Activated CD8-positive, alpha-beta memory T cell treated with anti-CD3 and anti-CD28 coated beads, Interleukin-2, amount 50 U/mL, for 24 hours (primary cell): ENCODE measurements at regions not wholly inside any gene's neighbourhood (a gene's known extent, or its start where the extent isn't known, plus 50 kb on each side); places are given as distances from the start of the nearest gene placed in this dataset.
A peak's percentile ranks its signal among the peaks of the same experiment; 100 is the strongest.
"Not testable (repeated sequence)": the region's sequence is repeated elsewhere in the genome, so short reads cannot be mapped to it uniquely, and the experiment has no call there.

ENCODE experiments used
- DNase-seq: peaks from one replicate; pipeline ENCODE4 v3.0.0-alpha.2; 2020; ENCODE audit errors: extremely low read depth

- not testable (repeated sequence) for DNase-seq
Observed at GRCh38 chr1:228611707-228612106, 123.6 kb upstream of the RHOU start.

DNA sequence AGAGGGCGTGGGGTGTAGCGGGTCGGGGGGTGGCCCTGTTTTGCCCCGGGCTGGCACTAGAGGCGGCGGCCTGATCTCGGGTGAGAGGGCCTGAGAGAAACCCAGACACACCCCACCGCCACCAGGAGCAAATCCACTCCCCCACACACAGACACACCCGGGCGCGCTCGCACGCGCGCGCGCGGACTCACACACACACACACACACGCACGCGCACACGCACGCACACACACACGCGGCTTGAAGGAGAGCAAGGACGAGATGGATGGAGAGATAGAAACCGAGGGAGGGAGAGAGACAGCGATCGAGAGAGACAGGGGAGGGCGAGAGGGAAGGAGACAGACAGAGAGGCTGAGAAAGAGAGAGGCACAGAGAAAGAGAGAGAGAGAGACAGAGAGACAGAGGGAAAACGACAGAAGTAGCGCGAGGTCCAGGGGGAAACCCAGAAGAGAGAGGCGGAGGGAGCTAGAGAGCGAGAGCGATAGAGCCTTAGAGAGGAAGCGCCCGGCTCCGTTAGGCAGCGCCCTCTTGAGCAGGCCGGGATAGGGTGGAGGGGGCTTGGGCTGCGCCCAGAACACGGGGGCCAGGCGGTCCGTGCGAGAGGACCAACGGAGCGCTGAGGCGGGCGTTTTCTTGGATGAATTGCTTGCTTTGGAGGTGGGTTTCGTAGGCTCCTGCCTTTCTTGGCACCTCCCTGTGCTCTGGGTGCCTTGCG lies 113.1 kb upstream of the RHOU start:
- DNase-seq, result not testable (repeated sequence)

DNA sequence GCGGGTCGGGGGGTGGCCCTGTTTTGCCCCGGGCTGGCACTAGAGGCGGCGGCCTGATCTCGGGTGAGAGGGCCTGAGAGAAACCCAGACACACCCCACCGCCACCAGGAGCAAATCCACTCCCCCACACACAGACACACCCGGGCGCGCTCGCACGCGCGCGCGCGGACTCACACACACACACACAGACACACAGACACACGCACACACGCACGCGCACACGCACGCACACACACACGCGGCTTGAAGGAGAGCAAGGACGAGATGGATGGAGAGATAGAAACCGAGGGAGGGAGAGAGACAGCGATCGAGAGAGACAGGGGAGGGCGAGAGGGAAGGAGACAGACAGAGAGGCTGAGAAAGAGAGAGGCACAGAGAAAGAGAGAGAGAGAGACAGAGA lies 108.8 kb upstream of the RHOU start:
- DNase-seq, result not testable (repeated sequence)

DNA sequence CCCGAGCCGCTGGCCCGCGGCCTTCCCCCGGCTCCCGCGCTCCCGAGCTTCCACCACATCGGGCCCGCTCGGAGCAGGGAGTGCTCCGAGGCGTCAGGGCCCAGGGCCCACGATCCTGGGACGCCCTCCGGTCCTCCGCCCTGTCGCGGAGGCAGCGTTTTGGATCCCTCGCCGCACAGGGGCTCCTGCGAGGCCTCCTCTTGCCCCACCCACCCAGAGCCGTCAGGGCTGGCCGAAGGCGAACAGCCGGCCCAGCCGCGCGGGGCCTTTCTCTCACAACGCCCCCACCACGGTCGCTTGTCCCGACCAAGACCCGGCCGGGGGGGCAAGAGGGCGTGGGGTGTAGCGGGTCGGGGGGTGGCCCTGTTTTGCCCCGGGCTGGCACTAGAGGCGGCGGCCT lies 102.4 kb upstream of the RHOU start:
- not testable (repeated sequence) for DNase-seq

- DNase-seq, result not testable (repeated sequence)
Observed at GRCh38 chr1:228635304-228635703, 100.0 kb upstream of the RHOU start.

DNA sequence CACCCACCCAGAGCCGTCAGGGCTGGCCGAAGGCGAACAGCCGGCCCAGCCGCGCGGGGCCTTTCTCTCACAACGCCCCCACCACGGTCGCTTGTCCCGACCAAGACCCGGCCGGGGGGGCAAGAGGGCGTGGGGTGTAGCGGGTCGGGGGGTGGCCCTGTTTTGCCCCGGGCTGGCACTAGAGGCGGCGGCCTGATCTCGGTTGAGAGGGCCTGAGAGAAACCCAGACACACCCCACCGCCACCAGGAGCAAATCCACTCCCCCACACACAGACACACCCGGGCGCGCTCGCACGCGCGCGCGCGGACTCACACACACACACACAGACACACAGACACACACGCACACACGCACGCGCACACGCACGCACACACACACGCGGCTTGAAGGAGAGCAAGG lies 97.8 kb upstream of the RHOU start:
- DNase-seq, result not testable (repeated sequence)

- no peak for DNase-seq
Observed at GRCh38 chr1:228646717-228647522, 88.4 kb upstream of the RHOU start.

GRCh38 chr1:228647523-228648444 lies 87.5 kb upstream of the RHOU start:
- no peak for DNase-seq

DNA sequence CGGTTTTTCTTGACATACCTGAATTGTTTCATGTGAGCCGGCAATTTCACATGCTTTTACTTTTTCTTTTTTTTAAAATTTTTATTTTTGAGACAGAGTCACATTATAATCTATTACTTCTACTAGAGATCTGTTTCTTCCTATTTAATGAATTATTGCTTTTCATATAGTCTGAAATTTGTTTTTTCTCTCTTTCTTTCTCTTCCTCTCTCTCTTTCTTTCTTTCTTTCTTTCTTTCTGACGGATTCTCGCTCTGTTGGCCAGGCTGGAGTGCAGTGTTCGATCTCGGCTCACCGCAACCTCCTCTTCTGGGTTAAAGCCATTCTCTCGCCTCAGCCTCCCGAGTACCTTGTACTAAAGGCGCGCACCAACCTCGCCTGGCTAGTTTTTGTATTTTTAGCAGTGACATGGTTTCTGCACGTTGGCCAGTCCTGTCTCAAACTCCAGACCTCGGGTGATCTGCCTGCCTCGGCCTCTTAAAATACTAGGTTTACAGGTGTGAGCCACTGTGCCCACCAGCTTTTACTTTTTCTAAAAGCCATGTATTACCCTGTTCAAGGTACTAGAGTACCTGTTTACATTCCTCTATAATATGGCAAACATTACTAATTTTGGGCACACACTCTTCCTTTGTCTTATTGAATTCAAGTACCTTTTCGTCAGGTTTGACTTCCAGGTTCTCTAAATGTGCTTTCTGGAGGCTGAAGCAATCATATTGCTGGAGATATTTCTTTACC lies 86.5 kb upstream of the RHOU start:
- DNase-seq, result no peak

DNA sequence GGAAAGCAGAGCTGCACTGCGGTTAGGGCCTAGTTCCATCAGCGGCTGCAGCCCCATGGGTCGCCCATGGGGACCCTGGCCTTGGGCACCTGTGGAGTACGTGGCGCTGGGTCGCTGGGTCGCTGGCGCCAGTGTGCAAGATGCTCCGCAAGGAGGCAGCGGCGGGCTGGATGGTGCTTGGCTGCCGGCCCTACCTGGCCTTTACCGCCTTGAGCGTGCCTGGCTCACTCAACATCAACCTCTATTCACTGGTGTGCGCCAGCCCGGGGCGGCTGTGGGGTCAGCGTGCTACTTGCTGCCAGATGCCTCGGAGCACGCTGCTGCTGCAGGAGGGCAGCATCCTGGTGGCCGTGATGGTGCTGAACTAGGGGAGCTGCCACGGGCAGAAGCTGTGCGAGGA lies 85.1 kb upstream of the RHOU start:
- no peak for DNase-seq

- no peak for DNase-seq
Observed at GRCh38 chr1:228650946-228651345, 84.3 kb upstream of the RHOU start.

GRCh38 chr1:228652116-228652515 lies 83.2 kb upstream of the RHOU start:
- no peak for DNase-seq

GRCh38 chr1:228653057-228653456 lies 82.2 kb upstream of the RHOU start:
- DNase-seq, result not testable (repeated sequence)

DNA sequence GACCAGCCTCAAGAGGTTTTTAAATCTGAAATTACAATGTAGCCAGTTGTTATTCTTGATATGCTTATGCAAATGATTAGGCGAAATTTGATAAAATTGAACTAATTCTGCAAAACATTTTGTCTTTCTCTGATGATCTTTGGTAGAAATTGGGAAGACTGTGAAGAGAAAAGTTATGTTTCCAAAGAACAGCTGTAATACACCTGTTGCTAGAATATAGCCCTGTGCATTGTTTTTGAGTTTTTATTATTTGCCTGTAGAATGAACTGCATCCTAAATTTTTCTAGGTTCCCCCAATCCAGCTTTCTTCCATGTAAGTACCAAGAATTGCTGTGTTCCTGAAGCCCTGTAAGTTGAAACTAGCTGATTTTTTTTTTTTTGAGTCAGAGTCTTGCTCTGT lies 81.5 kb upstream of the RHOU start:
- no peak for DNase-seq

GRCh38 chr1:228655796-228656394 lies 79.4 kb upstream of the RHOU start:
- no peak for DNase-seq

DNA sequence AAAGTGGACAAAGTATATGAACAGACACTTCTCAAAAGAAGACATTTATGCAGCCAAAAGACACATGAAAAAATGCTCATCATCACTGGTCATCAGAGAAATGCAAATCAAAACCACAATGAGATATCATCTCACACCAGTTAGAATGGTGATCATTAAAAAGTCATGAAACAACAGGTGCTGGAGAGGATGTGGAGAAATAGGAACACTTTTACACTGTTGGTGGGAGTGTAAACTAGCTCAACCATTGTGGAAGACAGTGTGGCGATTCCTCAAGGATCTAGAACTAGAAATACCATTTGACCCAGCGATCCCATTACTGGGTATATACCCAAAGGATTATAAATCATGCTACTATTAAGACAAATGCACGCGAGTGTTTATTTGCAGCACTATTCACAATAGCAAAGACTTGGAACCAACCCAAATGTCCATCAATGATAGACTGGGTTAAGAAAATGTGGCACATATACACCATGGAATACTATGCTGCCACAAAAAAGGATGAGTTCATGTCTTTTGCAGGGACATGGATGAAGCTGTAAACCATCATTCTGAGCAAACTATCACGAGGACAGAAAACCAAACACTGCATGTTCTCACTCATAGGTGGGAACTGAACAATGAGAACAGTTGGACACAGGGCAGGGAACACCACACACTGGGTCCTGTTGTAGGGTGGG lies 73.1 kb upstream of the RHOU start:
- DNase-seq, result not testable (repeated sequence)

DNA sequence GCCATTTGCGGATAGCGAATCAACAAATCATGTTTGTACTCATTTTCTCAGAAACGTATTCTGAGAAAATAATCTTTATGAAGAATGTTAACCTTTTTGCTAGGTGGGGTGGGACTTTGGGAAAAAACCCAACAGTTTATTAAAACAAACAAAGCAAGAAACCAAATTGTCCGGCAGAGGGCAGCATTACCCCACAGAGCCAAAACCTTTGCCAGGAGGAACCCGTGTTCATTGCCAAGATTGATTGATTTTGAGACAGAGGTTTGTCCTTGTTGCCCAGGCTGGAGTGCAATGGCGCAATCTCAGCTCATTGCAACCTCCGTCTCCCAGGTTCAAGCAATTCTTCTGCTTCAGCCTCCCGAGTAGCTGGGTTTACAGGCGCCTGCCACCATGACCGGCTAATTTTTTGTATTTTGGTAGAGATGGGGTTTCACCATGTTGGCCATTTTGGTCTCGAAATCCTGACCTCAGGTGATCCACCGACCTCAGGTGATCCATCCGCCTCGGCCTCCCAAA lies 70.8 kb upstream of the RHOU start:
- DNase-seq, result peak; percentile 67

DNA sequence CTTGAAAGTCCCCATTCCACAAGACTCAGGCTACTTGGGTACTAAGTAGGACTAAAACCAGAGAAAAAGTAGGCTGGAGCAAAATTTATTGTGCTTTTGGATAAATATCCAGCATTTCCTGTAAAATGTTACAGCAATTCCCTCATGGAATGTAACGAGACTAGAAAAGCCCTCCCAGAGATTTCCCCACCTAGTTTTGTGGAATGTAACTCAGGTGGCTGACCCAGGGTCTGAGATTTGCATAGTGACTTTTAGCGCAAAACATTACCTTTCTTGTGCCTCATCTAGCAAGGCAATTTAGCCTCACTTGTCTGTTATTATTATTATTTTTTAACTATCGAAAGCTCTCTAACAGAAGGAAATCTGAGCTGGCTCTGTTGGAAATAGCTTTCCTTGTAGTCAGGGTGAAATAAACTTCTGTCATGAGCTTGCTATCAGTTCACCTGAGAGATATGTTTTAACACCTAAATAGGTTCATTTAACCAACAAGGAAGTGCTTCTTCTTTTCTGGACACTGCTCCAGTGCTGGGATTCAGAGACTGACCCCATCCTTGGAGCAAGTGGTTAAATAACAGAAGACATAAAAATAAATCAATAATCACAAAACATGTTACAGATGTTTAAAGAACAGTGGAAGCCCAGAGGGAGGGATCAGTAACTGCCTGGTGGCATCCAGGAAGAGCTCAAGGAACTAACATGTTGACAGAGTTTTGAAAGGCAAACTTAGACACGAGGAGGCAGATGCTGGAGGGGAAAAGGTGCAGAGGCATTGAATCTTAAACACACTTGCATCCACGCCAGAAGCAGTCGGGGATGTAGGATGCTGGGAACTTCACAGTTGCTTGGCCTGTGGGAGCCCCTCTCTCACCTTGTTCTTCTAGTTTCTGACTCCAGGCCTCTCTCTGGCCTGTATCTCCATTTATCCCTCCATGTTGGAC lies 68.3 kb upstream of the RHOU start:
- DNase-seq, result no peak
